ENCODE measurements at regions not wholly inside any gene's neighbourhood (a gene's known extent, or its start where the extent isn't known, plus 50 kb on each side); places are given as distances from the start of the nearest gene placed in this dataset.

- TF ChIP-seq POLR2A (IDR thresholded peaks at IDR 0.05; ENCODE audit: low read length) (no peak), GATA1 (IDR thresholded peaks at IDR 0.05; ENCODE audit: low read depth, low read length) (no peak)
Observed at GRCh38 chr7:9200626-9201025, 767.2 kb downstream of the NXPH1 start.

Data from erythroblast (primary cell).